Loucy (cell line): ENCODE measurements at regions not wholly inside any gene's neighbourhood (a gene's known extent, or its start where the extent isn't known, plus 50 kb on each side); places are given as distances from the start of the nearest gene placed in this dataset.

Source experiments
- H2AFZ ChIP-seq: fragments of 200-600 bp; sonication (generic); 2 replicates; pipeline ENCODE4 v1.6.0; 2016; ENCODE audit warnings: antibody characterized with exemption, mild to moderate bottlenecking, low read length, moderate library complexity
- H3F3A ChIP-seq: fragments of 200-600 bp; 2 replicates; pipeline ENCODE4 v1.6.0; 2016; ENCODE audit warnings: antibody characterized with exemption, low read depth, mild to moderate bottlenecking
- H3K27me3 ChIP-seq: fragments of 200-600 bp; sonication (generic); 2 replicates; pipeline ENCODE4 v1.6.1; 2014; ENCODE audit warnings: low read length, mild to moderate bottlenecking; ENCODE audit not compliant: insufficient read depth, poor library complexity, severe bottlenecking
- H3K36me3 ChIP-seq: fragments of 200-600 bp; sonication (generic); 2 replicates; pipeline ENCODE4 v1.6.1; 2016; ENCODE audit warnings: low read length; ENCODE audit not compliant: insufficient read depth
- H3K4me1 ChIP-seq: fragments of 200-600 bp; sonication (generic); 2 replicates; pipeline ENCODE4 v1.5.1; 2014; ENCODE audit warnings: low read length, mild to moderate bottlenecking; ENCODE audit not compliant: insufficient read depth, poor library complexity, severe bottlenecking
- H3K4me2 ChIP-seq: fragments of 200-600 bp; sonication (generic); 2 replicates; pipeline ENCODE4 v1.6.0; 2014; ENCODE audit warnings: antibody characterized with exemption, low read length, low read depth, mild to moderate bottlenecking; ENCODE audit not compliant: poor library complexity, severe bottlenecking
- H3K4me3 ChIP-seq: fragments of 200-600 bp; sonication (generic); 2 replicates; pipeline ENCODE4 v1.5.1; 2014; ENCODE audit warnings: low read length, mild to moderate bottlenecking, mixed read lengths; ENCODE audit not compliant: poor library complexity, severe bottlenecking
- H3K79me2 ChIP-seq: fragments of 200-600 bp; sonication (generic); 2 replicates; pipeline ENCODE4 v1.6.1; 2014; ENCODE audit warnings: low read length; ENCODE audit not compliant: insufficient read depth
- H3K9ac ChIP-seq: fragments of 200-600 bp; sonication (generic); 2 replicates; pipeline ENCODE4 v1.6.0; 2014; ENCODE audit warnings: mild to moderate bottlenecking, low read depth, low read length, moderate library complexity; ENCODE audit not compliant: poor library complexity, severe bottlenecking
- H3K9me2 ChIP-seq: fragments of 200-600 bp; sonication (generic); replicated peaks from 2 replicates; pipeline ENCODE4 v1.6.1; 2016; ENCODE audit warnings: low read depth, low read length, mixed read lengths
- H3K9me3 ChIP-seq: fragments of 200-600 bp; sonication (generic); 2 replicates; pipeline ENCODE4 v1.6.1; 2014; ENCODE audit warnings: mild to moderate bottlenecking, antibody characterized with exemption, low read length, low read depth; ENCODE audit not compliant: insufficient read depth
- H4K20me1 ChIP-seq: fragments of 200-600 bp; sonication (generic); 2 replicates; pipeline ENCODE4 v1.6.0; 2014; ENCODE audit warnings: antibody characterized with exemption, low read length, mild to moderate bottlenecking; ENCODE audit not compliant: insufficient read depth, poor library complexity, severe bottlenecking
- CTCF ChIP-seq: fragments of 200-600 bp; sonication (generic); conservative IDR thresholded peaks from 2 replicates; pipeline ENCODE4 v1.5.1; 2014; ENCODE audit warnings: mild to moderate bottlenecking, antibody characterized with exemption, low read length
- EZH2phosphoT487 ChIP-seq: fragments of 200-600 bp; IDR thresholded peaks from 2 replicates; pipeline ENCODE4 v1.6.1; 2018; ENCODE audit warnings: antibody characterized with exemption, mild to moderate bottlenecking, moderate library complexity, borderline replicate concordance

- TF ChIP-seq EZH2phosphoT487: no peak
- no peak for TF ChIP-seq CTCF
- Histone ChIP-seq H3F3A (no peaks in the 10 kb centered on the region), H3K36me3 (no peaks in the 10 kb centered on the region), H3K4me1 (no peaks in the 10 kb centered on the region), H3K4me3 (no peak overlapping the region), H2AFZ (no peak overlapping the region), H4K20me1 (no peaks in the 10 kb centered on the region), H3K4me2 (no peak overlapping the region), H3K27me3 (no peaks in the 10 kb centered on the region), H3K9ac (no peak overlapping the region), H3K9me2 (no peaks in the 10 kb centered on the region), H3K79me2 (no peaks in the 10 kb centered on the region), H3K9me3 (no peaks in the 10 kb centered on the region)
Measured at GRCh38 chr5:159792180-159792579, 124.1 kb upstream of the ADRA1B start.

- no peak for TF ChIP-seq CTCF
- no peaks in the 10 kb centered on the region for H4K20me1 ChIP-seq
- H3K4me2 ChIP-seq: no peak overlapping the region
- H3K4me1 ChIP-seq: no peaks in the 10 kb centered on the region
- no peaks in the 10 kb centered on the region for H3K9me3 ChIP-seq
- no peaks in the 10 kb centered on the region for H3K27me3 ChIP-seq
- no peak overlapping the region for H2AFZ ChIP-seq
- H3K79me2 ChIP-seq: no peaks in the 10 kb centered on the region
- no peak overlapping the region for H3K4me3 ChIP-seq
- H3K36me3 ChIP-seq: no peaks in the 10 kb centered on the region
- H3K9ac ChIP-seq: no peak overlapping the region
- H3F3A ChIP-seq: no peaks in the 10 kb centered on the region
- no peaks in the 10 kb centered on the region for H3K9me2 ChIP-seq
Measured at GRCh38 chr5:159797261-159797970, 118.9 kb upstream of the ADRA1B start.

- TF ChIP-seq EZH2phosphoT487: no peak
- TF ChIP-seq CTCF: no peak
- Histone ChIP-seq H4K20me1 (no peaks in the 10 kb centered on the region), H3K79me2 (no peaks in the 10 kb centered on the region), H3K36me3 (no peaks in the 10 kb centered on the region), H3K4me1 (no peaks in the 10 kb centered on the region), H3K9me2 (no peaks in the 10 kb centered on the region), H2AFZ (no peak overlapping the region), H3K9me3 (no peaks in the 10 kb centered on the region), H3K27me3 (no peaks in the 10 kb centered on the region), H3F3A (no peaks in the 10 kb centered on the region), H3K4me2 (no peak overlapping the region), H3K9ac (no peak overlapping the region), H3K4me3 (no peak overlapping the region)
Measured at GRCh38 chr5:159799701-159800100, 116.6 kb upstream of the ADRA1B start.
